ENCODE measurements at regions not wholly inside any gene's neighbourhood (a gene's known extent, or its start where the extent isn't known, plus 50 kb on each side); places are given as distances from the start of the nearest gene placed in this dataset.

DNA sequence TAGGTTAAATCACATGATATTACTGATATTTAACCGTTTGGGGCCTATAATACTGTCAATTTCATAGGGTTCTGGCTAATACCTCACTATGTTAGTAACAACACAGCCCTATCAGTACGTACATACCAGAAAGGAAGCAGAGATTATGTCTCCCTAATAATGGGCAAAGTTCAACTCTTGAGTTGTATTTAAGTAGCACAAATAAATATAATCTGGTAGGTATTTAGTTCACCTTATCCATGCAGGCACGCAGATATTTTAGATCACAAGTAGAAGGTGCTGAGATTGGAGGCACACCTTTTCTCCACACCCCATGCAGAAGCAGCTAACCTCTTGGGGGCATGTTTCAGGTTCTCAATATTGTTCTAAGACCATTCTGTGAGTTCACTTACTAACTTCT, 118.9 kb downstream of the IRS1 start:
- H3K9ac ChIP-seq (ENCODE audit: insufficient read depth, low read length) = no peak overlapping the region
- H3K27ac ChIP-seq (ENCODE audit: insufficient read depth, low read length) = no peak overlapping the region
- no peaks in the 10 kb centered on the region for H3K4me1 ChIP-seq (ENCODE audit: control insufficient read depth, extremely low read depth, insufficient read depth, low read length)
- H4K20me1 ChIP-seq (ENCODE audit: control insufficient read depth, extremely low read depth, insufficient read depth, low read length) = no peaks in the 10 kb centered on the region
- H3K9me3 ChIP-seq (ENCODE audit: control insufficient read depth, insufficient read depth, low read depth, low read length) = no peaks in the 10 kb centered on the region
- H3K36me3 ChIP-seq (ENCODE audit: control insufficient read depth, insufficient read depth, low read length) = no peaks in the 10 kb centered on the region
- TF ChIP-seq, protein P1, sequence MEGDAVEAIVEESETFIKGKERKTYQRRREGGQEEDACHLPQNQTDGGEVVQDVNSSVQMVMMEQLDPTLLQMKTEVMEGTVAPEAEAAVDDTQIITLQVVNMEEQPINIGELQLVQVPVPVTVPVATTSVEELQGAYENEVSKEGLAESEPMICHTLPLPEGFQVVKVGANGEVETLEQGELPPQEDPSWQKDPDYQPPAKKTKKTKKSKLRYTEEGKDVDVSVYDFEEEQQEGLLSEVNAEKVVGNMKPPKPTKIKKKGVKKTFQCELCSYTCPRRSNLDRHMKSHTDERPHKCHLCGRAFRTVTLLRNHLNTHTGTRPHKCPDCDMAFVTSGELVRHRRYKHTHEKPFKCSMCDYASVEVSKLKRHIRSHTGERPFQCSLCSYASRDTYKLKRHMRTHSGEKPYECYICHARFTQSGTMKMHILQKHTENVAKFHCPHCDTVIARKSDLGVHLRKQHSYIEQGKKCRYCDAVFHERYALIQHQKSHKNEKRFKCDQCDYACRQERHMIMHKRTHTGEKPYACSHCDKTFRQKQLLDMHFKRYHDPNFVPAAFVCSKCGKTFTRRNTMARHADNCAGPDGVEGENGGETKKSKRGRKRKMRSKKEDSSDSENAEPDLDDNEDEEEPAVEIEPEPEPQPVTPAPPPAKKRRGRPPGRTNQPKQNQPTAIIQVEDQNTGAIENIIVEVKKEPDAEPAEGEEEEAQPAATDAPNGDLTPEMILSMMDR (conservative IDR thresholded peaks at IDR 0.05 in 1 of 2, IDR thresholded peaks at IDR 0.05 in 1 of 2; ENCODE audit: low read depth in 1 of 2, low read length in 2 of 2) = no peak
- no peak for TF ChIP-seq EZH2 (IDR thresholded peaks at IDR 0.05; ENCODE audit: low read length, missing control alignments)
- H3K27me3 ChIP-seq (ENCODE audit: control insufficient read depth, insufficient read depth, low read length) = no peaks in the 10 kb centered on the region
- H3K4me3 ChIP-seq (replicated peaks in 1 of 4; ENCODE audit: control extremely low read depth in 1 of 4, insufficient read depth in 1 of 4, low read depth in 3 of 4, low read length in 4 of 4) = no peak overlapping the region
- no peak overlapping the region for H3K4me2 ChIP-seq (ENCODE audit: extremely low read depth, insufficient read depth, low read length)
- no peaks in the 10 kb centered on the region for H3K79me2 ChIP-seq (ENCODE audit: control insufficient read depth, insufficient read depth, low read length)
- no peak overlapping the region for H2AFZ ChIP-seq (ENCODE audit: low read length)
- DNase-seq (ENCODE audit: low read depth in 2 of 2) = no peak

DNA sequence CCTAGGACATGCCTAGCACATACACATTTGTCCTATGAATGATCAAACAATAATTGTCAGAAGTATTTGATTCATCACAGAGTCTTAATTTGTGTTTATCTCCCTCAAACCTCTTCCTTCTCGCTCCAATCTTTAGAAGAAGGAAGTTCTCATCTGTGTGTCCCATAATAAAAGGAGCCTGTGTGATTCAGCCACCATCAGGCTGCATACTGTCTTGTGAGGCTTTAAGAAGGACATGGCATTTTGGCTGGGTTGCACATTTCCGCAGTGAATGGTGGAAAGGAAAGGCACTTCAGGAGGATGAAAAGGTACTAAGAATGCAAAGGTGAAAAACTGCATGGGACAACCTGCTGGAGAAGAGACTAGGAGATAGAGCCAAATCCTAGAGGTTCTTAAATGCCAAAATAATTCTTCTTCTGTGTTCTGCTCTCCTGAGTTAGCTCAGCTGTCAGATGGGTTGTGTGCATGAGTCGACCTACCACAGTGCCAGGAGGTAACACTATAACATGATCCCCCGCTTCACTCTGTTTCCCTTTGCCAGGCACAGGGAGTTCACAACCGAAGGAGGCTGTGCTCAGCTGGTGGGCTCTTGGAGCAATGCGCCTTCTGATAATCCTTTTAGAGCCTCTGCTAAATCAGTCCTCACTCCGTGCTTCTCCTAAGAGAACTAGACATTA, 120.1 kb downstream of the IRS1 start:
- TF ChIP-seq, protein P1 (conservative IDR thresholded peaks at IDR 0.05 in 1 of 2, IDR thresholded peaks at IDR 0.05 in 1 of 2; ENCODE audit: low read depth in 1 of 2, low read length in 2 of 2) = no peak
- no peak for TF ChIP-seq EZH2 (IDR thresholded peaks at IDR 0.05; ENCODE audit: low read length, missing control alignments)
- Histone ChIP-seq H4K20me1 (ENCODE audit: control insufficient read depth, extremely low read depth, insufficient read depth, low read length) (no peaks in the 10 kb centered on the region), H3K36me3 (ENCODE audit: control insufficient read depth, insufficient read depth, low read length) (no peaks in the 10 kb centered on the region), H3K27me3 (ENCODE audit: control insufficient read depth, insufficient read depth, low read length) (no peaks in the 10 kb centered on the region), H3K4me1 (ENCODE audit: control insufficient read depth, extremely low read depth, insufficient read depth, low read length) (no peaks in the 10 kb centered on the region), H3K4me3 (replicated peaks in 1 of 4; ENCODE audit: control extremely low read depth in 1 of 4, insufficient read depth in 1 of 4, low read depth in 3 of 4, low read length in 4 of 4) (no peak overlapping the region), H3K27ac (ENCODE audit: insufficient read depth, low read length) (no peak overlapping the region), H3K9me3 (ENCODE audit: control insufficient read depth, insufficient read depth, low read depth, low read length) (no peaks in the 10 kb centered on the region), H2AFZ (ENCODE audit: low read length) (no peak overlapping the region), H3K9ac (ENCODE audit: insufficient read depth, low read length) (no peak overlapping the region), H3K79me2 (ENCODE audit: control insufficient read depth, insufficient read depth, low read length) (no peaks in the 10 kb centered on the region), H3K4me2 (ENCODE audit: extremely low read depth, insufficient read depth, low read length) (no peak overlapping the region)
- DNase-seq (ENCODE audit: low read depth in 2 of 2) = no peak

DNA sequence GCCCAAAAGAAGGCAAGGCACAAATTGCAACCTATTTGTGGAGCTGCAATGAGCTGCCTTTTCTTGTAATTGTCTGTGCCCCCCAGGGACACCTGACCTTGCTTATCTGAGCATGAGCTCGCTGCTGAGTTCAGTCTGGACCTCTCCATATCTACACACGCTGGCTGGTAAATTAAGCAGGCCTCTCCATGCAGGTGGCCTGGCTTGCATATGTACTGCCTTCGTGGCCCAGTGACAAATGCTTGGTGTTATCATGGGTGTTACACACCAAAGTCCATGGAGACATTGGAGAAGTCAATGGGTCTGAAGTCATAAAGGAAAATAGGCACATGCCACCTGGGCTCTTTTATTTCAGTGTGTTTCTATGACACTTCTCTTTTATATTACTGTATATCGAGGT, 121.2 kb downstream of the IRS1 start:
- Histone ChIP-seq H3K9me3 (ENCODE audit: control insufficient read depth, insufficient read depth, low read depth, low read length) (no peaks in the 10 kb centered on the region), H3K9ac (ENCODE audit: insufficient read depth, low read length) (no peak overlapping the region), H3K36me3 (ENCODE audit: control insufficient read depth, insufficient read depth, low read length) (no peaks in the 10 kb centered on the region), H3K4me1 (ENCODE audit: control insufficient read depth, extremely low read depth, insufficient read depth, low read length) (peaks cover under 1% of the 10 kb centered on the region), H3K27ac (ENCODE audit: insufficient read depth, low read length) (no peak overlapping the region), H3K27me3 (ENCODE audit: control insufficient read depth, insufficient read depth, low read length) (no peaks in the 10 kb centered on the region), H3K4me2 (ENCODE audit: extremely low read depth, insufficient read depth, low read length) (no peak overlapping the region), H2AFZ (ENCODE audit: low read length) (no peak overlapping the region), H3K79me2 (ENCODE audit: control insufficient read depth, insufficient read depth, low read length) (no peaks in the 10 kb centered on the region), H4K20me1 (ENCODE audit: control insufficient read depth, extremely low read depth, insufficient read depth, low read length) (no peaks in the 10 kb centered on the region), H3K4me3 (replicated peaks in 1 of 4; ENCODE audit: control extremely low read depth in 1 of 4, insufficient read depth in 1 of 4, low read depth in 3 of 4, low read length in 4 of 4) (no peak overlapping the region)
- no peak for TF ChIP-seq EZH2 (IDR thresholded peaks at IDR 0.05; ENCODE audit: low read length, missing control alignments)
- TF ChIP-seq, protein P1 (conservative IDR thresholded peaks at IDR 0.05 in 1 of 2, IDR thresholded peaks at IDR 0.05 in 1 of 2; ENCODE audit: low read depth in 1 of 2, low read length in 2 of 2) = no peak
- no peak for DNase-seq (ENCODE audit: low read depth in 2 of 2)
